WI38 (cell line): ENCODE measurements at regions not wholly inside any gene's neighbourhood (a gene's known extent, or its start where the extent isn't known, plus 50 kb on each side); places are given as distances from the start of the nearest gene placed in this dataset.

ENCODE experiments used
- H3K4me3 ChIP-seq: 2 replicates; pipeline ENCODE4 v1.5.1; 2011; ENCODE audit warnings: low read depth, mild to moderate bottlenecking, control low read depth, low read length
- CTCF ChIP-seq: IDR thresholded peaks from 2 replicates; pipeline ENCODE4 v1.5.1; 2012; ENCODE audit warnings: low read depth, mild to moderate bottlenecking, control low read depth, low read length

- no peak overlapping the region for H3K4me3 ChIP-seq
- no peak for TF ChIP-seq CTCF
These were observed 614.6 kb upstream of the PLXNA2 start for GRCh38 chr1:208858738-208859137.

GRCh38 chr1:208864366-208864965 lies 620.3 kb upstream of the PLXNA2 start:
- H3K4me3 ChIP-seq, result no peak overlapping the region
- no peak for TF ChIP-seq CTCF

- no peak for TF ChIP-seq CTCF
These were observed 622.3 kb upstream of the PLXNA2 start for GRCh38 chr1:208866386-208866955.

GRCh38 chr1:208868554-208868953 lies 624.4 kb upstream of the PLXNA2 start:
- TF ChIP-seq CTCF, result no peak
- no peak overlapping the region for H3K4me3 ChIP-seq

More at GRCh38 chr1:208866386-208866955, 622.3 kb upstream of the PLXNA2 start:
- H3K4me3 ChIP-seq, result no peak overlapping the region

- no peak overlapping the region for H3K4me3 ChIP-seq
- no peak for TF ChIP-seq CTCF
These were observed 630.7 kb upstream of the PLXNA2 start for GRCh38 chr1:208874915-208875314.

- no peak overlapping the region for H3K4me3 ChIP-seq
- no peak for TF ChIP-seq CTCF
These were observed 634.8 kb upstream of the PLXNA2 start for GRCh38 chr1:208879022-208879421.

GRCh38 chr1:208880433-208881100 lies 636.4 kb upstream of the PLXNA2 start:
- no peak overlapping the region for H3K4me3 ChIP-seq

More at GRCh38 chr1:208880433-208881100, 636.4 kb upstream of the PLXNA2 start:
- TF ChIP-seq CTCF, result no peak
